ENCODE measurements at regions not wholly inside any gene's neighbourhood (a gene's known extent, or its start where the extent isn't known, plus 50 kb on each side); places are given as distances from the start of the nearest gene placed in this dataset.
"Not testable (repeated sequence)": the region's sequence is repeated elsewhere in the genome, so short reads cannot be mapped to it uniquely, and the experiment has no call there.

- no peaks in the 10 kb centered on the region for H3K4me1 ChIP-seq (ENCODE audit: control insufficient read depth, insufficient read depth, low read length)
- H3K4me3 ChIP-seq (ENCODE audit: low read length) = no peak overlapping the region
- no peak overlapping the region for H3K27ac ChIP-seq (ENCODE audit: low read length)
- H3K27me3 ChIP-seq (ENCODE audit: control insufficient read depth, insufficient read depth, low read length) = no peaks in the 10 kb centered on the region
- no peak for DNase-seq (ENCODE audit: low read depth, low spot score)
- peaks cover 2% of the 10 kb centered on the region; the same call in 1 of the 2 replicates for H3K9me3 ChIP-seq (ENCODE audit: control insufficient read depth, insufficient read depth, low read length)
- H3K36me3 ChIP-seq (ENCODE audit: control insufficient read depth, insufficient read depth, low read length) = no peaks in the 10 kb centered on the region
These were observed 197.1 kb upstream of the HCN1 start for GRCh38 chr5:45893309-45893708.

GRCh38 chr5:45890441-45891080 lies 194.4 kb upstream of the HCN1 start:
- not testable (repeated sequence) for H3K9me3 ChIP-seq (ENCODE audit: control insufficient read depth, insufficient read depth, low read length); H3K4me1 ChIP-seq (ENCODE audit: control insufficient read depth, insufficient read depth, low read length); H3K27me3 ChIP-seq (ENCODE audit: control insufficient read depth, insufficient read depth, low read length); H3K4me3 ChIP-seq (ENCODE audit: low read length); DNase-seq (ENCODE audit: low read depth, low spot score); H3K27ac ChIP-seq (ENCODE audit: low read length); H3K36me3 ChIP-seq (ENCODE audit: control insufficient read depth, insufficient read depth, low read length)
- no CpG with 5 or more reads among the region's 28 CpGs for WGBS (ENCODE audit: insufficient coverage, insufficient read length)

GRCh38 chr5:45862763-45863162 lies 166.6 kb upstream of the HCN1 start:
- Histone ChIP-seq H3K27ac (ENCODE audit: low read length) (no peak overlapping the region), H3K4me1 (ENCODE audit: control insufficient read depth, insufficient read depth, low read length) (no peaks in the 10 kb centered on the region; the same call in 1 of the 2 replicates), H3K36me3 (ENCODE audit: control insufficient read depth, insufficient read depth, low read length) (no peaks in the 10 kb centered on the region), H3K9me3 (ENCODE audit: control insufficient read depth, insufficient read depth, low read length) (no peaks in the 10 kb centered on the region), H3K27me3 (ENCODE audit: control insufficient read depth, insufficient read depth, low read length) (no peaks in the 10 kb centered on the region), H3K4me3 (ENCODE audit: low read length) (no peak overlapping the region)
- no peak for DNase-seq (ENCODE audit: low read depth, low spot score)
- WGBS (ENCODE audit: insufficient coverage, insufficient read length) = no CpG with 5 or more reads among the region's 2 CpGs

GRCh38 chr5:45847877-45848276 lies 151.7 kb upstream of the HCN1 start:
- Histone ChIP-seq H3K36me3 (ENCODE audit: control insufficient read depth, insufficient read depth, low read length) (no peaks in the 10 kb centered on the region), H3K9me3 (ENCODE audit: control insufficient read depth, insufficient read depth, low read length) (no peaks in the 10 kb centered on the region), H3K27me3 (ENCODE audit: control insufficient read depth, insufficient read depth, low read length) (no peaks in the 10 kb centered on the region), H3K4me1 (ENCODE audit: control insufficient read depth, insufficient read depth, low read length) (peaks cover 2% of the 10 kb centered on the region; the same call in 1 of the 2 replicates), H3K27ac (ENCODE audit: low read length) (no peak overlapping the region), H3K4me3 (ENCODE audit: low read length) (no peak overlapping the region)
- peak; percentile 27 for DNase-seq (ENCODE audit: low read depth, low spot score)
- no CpG with 5 or more reads among the region's 3 CpGs for WGBS (ENCODE audit: insufficient coverage, insufficient read length)

- Histone ChIP-seq H3K4me3 (ENCODE audit: low read length) (no peak overlapping the region), H3K27ac (ENCODE audit: low read length) (no peak overlapping the region), H3K4me1 (ENCODE audit: control insufficient read depth, insufficient read depth, low read length) (no peaks in the 10 kb centered on the region), H3K36me3 (ENCODE audit: control insufficient read depth, insufficient read depth, low read length) (no peaks in the 10 kb centered on the region), H3K9me3 (ENCODE audit: control insufficient read depth, insufficient read depth, low read length) (no peaks in the 10 kb centered on the region), H3K27me3 (ENCODE audit: control insufficient read depth, insufficient read depth, low read length) (no peaks in the 10 kb centered on the region)
- DNase-seq (ENCODE audit: low read depth, low spot score) = no peak
- no CpG with 5 or more reads among the region's 2 CpGs for WGBS (ENCODE audit: insufficient coverage, insufficient read length)
These were observed 129.9 kb upstream of the HCN1 start for GRCh38 chr5:45826055-45826454.

- Histone ChIP-seq H3K4me3 (ENCODE audit: low read length) (no peak overlapping the region), H3K9me3 (ENCODE audit: control insufficient read depth, insufficient read depth, low read length) (no peaks in the 10 kb centered on the region; the same call in 1 of the 2 replicates), H3K27me3 (ENCODE audit: control insufficient read depth, insufficient read depth, low read length) (no peaks in the 10 kb centered on the region), H3K27ac (ENCODE audit: low read length) (no peak overlapping the region), H3K4me1 (ENCODE audit: control insufficient read depth, insufficient read depth, low read length) (no peaks in the 10 kb centered on the region), H3K36me3 (ENCODE audit: control insufficient read depth, insufficient read depth, low read length) (no peaks in the 10 kb centered on the region)
- no peak for DNase-seq (ENCODE audit: low read depth, low spot score)
- WGBS (ENCODE audit: insufficient coverage, insufficient read length) = no CpG with 5 or more reads among the region's 2 CpGs
These were observed 104.2 kb upstream of the HCN1 start for GRCh38 chr5:45800331-45800730.

- Histone ChIP-seq H3K9me3 (ENCODE audit: control insufficient read depth, insufficient read depth, low read length) (no peaks in the 10 kb centered on the region; the same call in 1 of the 2 replicates), H3K36me3 (ENCODE audit: control insufficient read depth, insufficient read depth, low read length) (no peaks in the 10 kb centered on the region), H3K4me1 (ENCODE audit: control insufficient read depth, insufficient read depth, low read length) (no peaks in the 10 kb centered on the region), H3K27ac (ENCODE audit: low read length) (no peak overlapping the region), H3K4me3 (ENCODE audit: low read length) (no peak overlapping the region), H3K27me3 (ENCODE audit: control insufficient read depth, insufficient read depth, low read length) (no peaks in the 10 kb centered on the region)
- WGBS (ENCODE audit: insufficient coverage, insufficient read length) = no CpG with 5 or more reads among the region's 1 CpG
- no peak for DNase-seq (ENCODE audit: low read depth, low spot score)
These were observed 103.2 kb upstream of the HCN1 start for GRCh38 chr5:45799388-45799787.

- Histone ChIP-seq H3K4me3 (ENCODE audit: low read length) (no peak overlapping the region), H3K27ac (ENCODE audit: low read length) (no peak overlapping the region), H3K36me3 (ENCODE audit: control insufficient read depth, insufficient read depth, low read length) (no peaks in the 10 kb centered on the region), H3K4me1 (ENCODE audit: control insufficient read depth, insufficient read depth, low read length) (no peaks in the 10 kb centered on the region), H3K27me3 (ENCODE audit: control insufficient read depth, insufficient read depth, low read length) (no peaks in the 10 kb centered on the region), H3K9me3 (ENCODE audit: control insufficient read depth, insufficient read depth, low read length) (no peaks in the 10 kb centered on the region; the same call in 1 of the 2 replicates)
- WGBS (ENCODE audit: insufficient coverage, insufficient read length) = no CpG with 5 or more reads among the region's 1 CpG
- DNase-seq (ENCODE audit: low read depth, low spot score) = peak; percentile 4
These were observed 100.9 kb upstream of the HCN1 start for GRCh38 chr5:45796959-45797553.

GRCh38 chr5:45795458-45795857 lies 99.3 kb upstream of the HCN1 start:
- DNase-seq (ENCODE audit: low read depth, low spot score) = peak; percentile 1
- H3K9me3 ChIP-seq (ENCODE audit: control insufficient read depth, insufficient read depth, low read length) = no peaks in the 10 kb centered on the region
- no peaks in the 10 kb centered on the region for H3K36me3 ChIP-seq (ENCODE audit: control insufficient read depth, insufficient read depth, low read length)
- H3K27ac ChIP-seq (ENCODE audit: low read length) = no peak overlapping the region
- H3K4me1 ChIP-seq (ENCODE audit: control insufficient read depth, insufficient read depth, low read length) = no peaks in the 10 kb centered on the region
- H3K27me3 ChIP-seq (ENCODE audit: control insufficient read depth, insufficient read depth, low read length) = no peaks in the 10 kb centered on the region
- no CpG with 5 or more reads among the region's 1 CpG for WGBS (ENCODE audit: insufficient coverage, insufficient read length)
- no peak overlapping the region for H3K4me3 ChIP-seq (ENCODE audit: low read length)

- Histone ChIP-seq H3K4me1 (ENCODE audit: control insufficient read depth, insufficient read depth, low read length) (no peaks in the 10 kb centered on the region), H3K27ac (ENCODE audit: low read length) (no peak overlapping the region), H3K4me3 (ENCODE audit: low read length) (no peak overlapping the region), H3K9me3 (ENCODE audit: control insufficient read depth, insufficient read depth, low read length) (no peaks in the 10 kb centered on the region), H3K36me3 (ENCODE audit: control insufficient read depth, insufficient read depth, low read length) (no peaks in the 10 kb centered on the region), H3K27me3 (ENCODE audit: control insufficient read depth, insufficient read depth, low read length) (no peaks in the 10 kb centered on the region)
- no peak for DNase-seq (ENCODE audit: low read depth, low spot score)
- WGBS (ENCODE audit: insufficient coverage, insufficient read length) = 100% methylated on average over 3 of the region's 9 CpGs
These were observed 97.7 kb upstream of the HCN1 start for GRCh38 chr5:45793638-45794532.

Measured in iPS DF 6.9 (cell line).